Activated CD8-positive, alpha-beta T cell treated with anti-CD3 and anti-CD28 coated beads for 36 hours (primary cell): ENCODE measurements at regions not wholly inside any gene's neighbourhood (a gene's known extent, or its start where the extent isn't known, plus 50 kb on each side); places are given as distances from the start of the nearest gene placed in this dataset.

Experiments
- ATAC-seq: fragments of 200-7000 bp; cut with Tn5 transposase; one replicate; pipeline ENCODE4 v1.10.0; 2021; ENCODE audit warnings: mild to moderate bottlenecking, moderate library complexity
- CTCF ChIA-PET: fragments of 350-600 bp; sonication (Branson Sonifier 250); formaldehyde crosslinking; loops from one replicate; lab custom pipeline; 2021; ENCODE audit warnings: antibody characterized with exemption; lab: Charles Lee
- POLR2A ChIA-PET: fragments of 350-600 bp; sonication (Branson Sonifier 250); formaldehyde crosslinking; loops from one replicate; lab custom pipeline; 2021; ENCODE audit warnings: antibody characterized with exemption; lab: Charles Lee
- DNase-seq: peaks from one replicate; pipeline ENCODE4 v3.0.0-alpha.2; 2020
- H3K27ac Mint-ChIP-seq: one replicate; pipeline ENCODE4 v1.8.0; 2021; ENCODE audit warnings: mild to moderate bottlenecking, mixed read lengths
- H3K27me3 Mint-ChIP-seq: one replicate; pipeline ENCODE4 v1.8.0; 2021; ENCODE audit warnings: mixed read lengths
- H3K36me3 Mint-ChIP-seq: one replicate; pipeline ENCODE4 v1.8.0; 2021; ENCODE audit warnings: low read depth, mixed read lengths
- H3K4me1 Mint-ChIP-seq: one replicate; pipeline ENCODE4 v1.8.0; 2021; ENCODE audit warnings: low read depth, mixed read lengths
- H3K4me3 Mint-ChIP-seq: one replicate; pipeline ENCODE4 v1.8.0; 2021; ENCODE audit warnings: mild to moderate bottlenecking, moderate library complexity, mixed read lengths
- H3K9me3 Mint-ChIP-seq: one replicate; pipeline ENCODE4 v1.8.0; 2021; ENCODE audit warnings: mixed read lengths
- intact Hi-C: fragments of 100-400 bp; cut with micrococcal nuclease; formaldehyde crosslinking; loops from one replicate; pipeline ENCODE4 v1.10.0; 2022
- TF ChIP-seq, protein P1 (sequence below): fragments of 200-600 bp; IDR thresholded peaks from one replicate; pipeline ENCODE4 v1.8.0; 2022; ENCODE audit warnings: antibody characterized with exemption, mild to moderate bottlenecking

DNA sequence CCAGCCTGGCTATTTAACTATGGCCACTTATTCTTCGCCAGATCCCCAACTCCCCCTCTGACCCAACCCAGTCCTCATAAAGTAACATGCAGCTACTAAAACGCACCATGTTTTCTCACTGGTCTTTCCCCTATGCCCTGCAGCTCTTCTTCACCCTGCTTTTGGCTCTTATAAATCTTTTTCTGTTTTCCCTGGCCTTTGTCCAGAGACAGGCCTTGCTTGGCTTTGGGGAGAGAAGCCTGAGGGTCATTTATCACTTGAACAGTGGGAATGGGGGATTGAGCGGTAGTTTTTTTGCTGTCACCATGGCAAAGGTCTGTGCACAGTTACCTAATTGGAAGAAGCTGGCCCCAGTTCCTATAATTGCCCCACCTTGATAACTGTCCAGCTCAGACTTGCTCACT, 202.9 kb upstream of the NT5C1B start:
- Mint-ChIP-seq H3K36me3 (no peaks in the 10 kb centered on the region), H3K27me3 (no peaks in the 10 kb centered on the region), H3K4me3 (no peak overlapping the region), H3K27ac (no peak overlapping the region), H3K4me1 (no peaks in the 10 kb centered on the region), H3K9me3 (no peaks in the 10 kb centered on the region)
- no peak for DNase-seq
- intact Hi-C loops = no loop called here
- ATAC-seq = no peak
- TF ChIP-seq, protein P1, sequence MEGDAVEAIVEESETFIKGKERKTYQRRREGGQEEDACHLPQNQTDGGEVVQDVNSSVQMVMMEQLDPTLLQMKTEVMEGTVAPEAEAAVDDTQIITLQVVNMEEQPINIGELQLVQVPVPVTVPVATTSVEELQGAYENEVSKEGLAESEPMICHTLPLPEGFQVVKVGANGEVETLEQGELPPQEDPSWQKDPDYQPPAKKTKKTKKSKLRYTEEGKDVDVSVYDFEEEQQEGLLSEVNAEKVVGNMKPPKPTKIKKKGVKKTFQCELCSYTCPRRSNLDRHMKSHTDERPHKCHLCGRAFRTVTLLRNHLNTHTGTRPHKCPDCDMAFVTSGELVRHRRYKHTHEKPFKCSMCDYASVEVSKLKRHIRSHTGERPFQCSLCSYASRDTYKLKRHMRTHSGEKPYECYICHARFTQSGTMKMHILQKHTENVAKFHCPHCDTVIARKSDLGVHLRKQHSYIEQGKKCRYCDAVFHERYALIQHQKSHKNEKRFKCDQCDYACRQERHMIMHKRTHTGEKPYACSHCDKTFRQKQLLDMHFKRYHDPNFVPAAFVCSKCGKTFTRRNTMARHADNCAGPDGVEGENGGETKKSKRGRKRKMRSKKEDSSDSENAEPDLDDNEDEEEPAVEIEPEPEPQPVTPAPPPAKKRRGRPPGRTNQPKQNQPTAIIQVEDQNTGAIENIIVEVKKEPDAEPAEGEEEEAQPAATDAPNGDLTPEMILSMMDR = no peak
- ChIA-PET CTCF (interaction anchor here (0.5 to 1.4 kb wide), 2 partner anchors 29 to 43 kb away, joined by 3 to 4 read pairs; no protein-coding TSS in a partner anchor), POLR2A (interaction anchor here (0.6 kb wide), 1 partner anchor 53 kb away, joined by 3 read pairs; no protein-coding TSS in a partner anchor)

GRCh38 chr2:18791172-18791797, 201.9 kb upstream of the NT5C1B start:
- Mint-ChIP-seq H3K27ac (no peak overlapping the region), H3K4me3 (no peak overlapping the region), H3K36me3 (no peaks in the 10 kb centered on the region), H3K4me1 (no peaks in the 10 kb centered on the region), H3K9me3 (no peaks in the 10 kb centered on the region), H3K27me3 (no peaks in the 10 kb centered on the region)
- ATAC-seq (no peak), DNase-seq (no peak)
- CTCF ChIA-PET = no interaction called here
- TF ChIP-seq, protein P1 = no peak
- intact Hi-C loops = no loop called here
- POLR2A ChIA-PET = no interaction called here

- TF ChIP-seq, protein P1 = no peak
- H3K36me3 Mint-ChIP-seq = no peaks in the 10 kb centered on the region
- DNase-seq (no peak), ATAC-seq (no peak)
- POLR2A ChIA-PET = interaction anchor here (0.6 kb wide), 1 partner anchor 573 kb away, joined by 3 read pairs; no protein-coding TSS in a partner anchor
- H3K4me3 Mint-ChIP-seq = no peak overlapping the region
- H3K4me1 Mint-ChIP-seq = no peaks in the 10 kb centered on the region
- H3K27me3 Mint-ChIP-seq = no peaks in the 10 kb centered on the region
- H3K9me3 Mint-ChIP-seq = no peaks in the 10 kb centered on the region
- CTCF ChIA-PET = no interaction called here
- H3K27ac Mint-ChIP-seq = no peak overlapping the region
- intact Hi-C loops = no loop called here
Measured at GRCh38 chr2:18790509-18791171, 201.3 kb upstream of the NT5C1B start.

GRCh38 chr2:18788592-18788991, 199.2 kb upstream of the NT5C1B start:
- peaks cover 4% of the 10 kb centered on the region for H3K36me3 Mint-ChIP-seq
- no peak overlapping the region for H3K4me3 Mint-ChIP-seq
- CTCF ChIA-PET = no interaction called here
- ATAC-seq = no peak
- intact Hi-C loops = no loop called here
- H3K27ac Mint-ChIP-seq = no peak overlapping the region
- H3K4me1 Mint-ChIP-seq = no peaks in the 10 kb centered on the region
- peaks cover 3% of the 10 kb centered on the region for H3K9me3 Mint-ChIP-seq
- no peak for DNase-seq
- POLR2A ChIA-PET = no interaction called here
- no peaks in the 10 kb centered on the region for H3K27me3 Mint-ChIP-seq
- TF ChIP-seq, protein P1 = no peak

DNA sequence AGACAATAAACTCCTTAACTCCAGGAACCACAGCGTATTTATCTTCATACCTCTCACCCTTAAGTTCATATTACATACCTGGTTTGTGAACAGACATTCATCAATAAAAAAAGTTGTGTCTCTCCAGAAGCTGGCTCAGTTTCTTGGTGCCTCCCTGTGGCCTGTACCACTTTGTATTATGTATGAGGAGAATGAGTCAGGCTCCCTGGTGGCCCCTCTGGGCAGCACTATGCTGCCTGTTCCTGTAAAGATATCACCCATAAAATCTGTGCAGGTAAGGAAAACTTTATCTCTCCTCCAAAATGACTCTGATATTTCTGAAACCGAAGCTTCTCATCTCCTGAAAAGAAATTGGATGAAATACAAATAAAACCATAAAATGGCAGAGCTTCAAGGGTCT, 198.4 kb upstream of the NT5C1B start:
- ChIA-PET POLR2A (no interaction called here), CTCF (no interaction called here)
- H3K9me3 Mint-ChIP-seq = peaks cover 3% of the 10 kb centered on the region
- H3K27ac Mint-ChIP-seq = no peak overlapping the region
- intact Hi-C loops = no loop called here
- no peak overlapping the region for H3K4me3 Mint-ChIP-seq
- peaks cover 4% of the 10 kb centered on the region for H3K36me3 Mint-ChIP-seq
- DNase-seq = no peak
- ATAC-seq = no peak
- no peaks in the 10 kb centered on the region for H3K4me1 Mint-ChIP-seq
- TF ChIP-seq, protein P1 = no peak
- no peaks in the 10 kb centered on the region for H3K27me3 Mint-ChIP-seq
